T47D (cell line): ENCODE measurements at regions not wholly inside any gene's neighbourhood (a gene's known extent, or its start where the extent isn't known, plus 50 kb on each side); places are given as distances from the start of the nearest gene placed in this dataset.

Experiments
- DNase-seq, 2 experiments: peaks; one replicate each; pipeline versions ENCODE4 v3.0.0 to v3.0.0-alpha.2; 2011 to 2012; ENCODE audit warnings: low read depth in 1 of 2, low spot score in 1 of 2
- JUND ChIP-seq: IDR thresholded peaks from 2 replicates; pipeline ENCODE4 v1.6.1; 2012; ENCODE audit warnings: low read depth
- in situ Hi-C: cut with HindIII; loops from 2 replicates; pipeline ENCODE4 v1.10.0; 2016; ENCODE audit warnings: low sequenced_read_pairs, low pct_unique_long_range_greater_than_20kb

DNA sequence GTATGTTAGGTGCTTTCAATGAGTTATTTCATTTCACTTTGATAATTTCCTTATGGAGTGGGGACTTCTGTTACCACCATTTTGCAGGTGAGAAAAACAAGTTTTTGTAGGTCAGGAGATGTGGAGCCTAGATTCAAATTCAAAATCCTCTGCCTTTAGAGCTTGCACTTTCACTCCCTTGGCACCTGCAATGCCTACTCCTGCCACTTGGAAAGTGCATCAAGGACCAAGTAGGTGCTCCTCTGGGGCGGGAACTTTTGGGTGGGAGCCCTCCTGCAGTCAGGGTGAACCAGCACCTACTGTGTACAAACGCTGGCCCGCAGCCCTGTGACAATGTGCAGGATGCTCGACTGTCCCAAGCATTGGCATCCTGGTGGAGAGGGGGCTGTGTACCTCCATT lies 199.0 kb downstream of the EMX2 start:
- DNase-seq, result no peak
- in situ Hi-C loops, result no loop called here
- TF ChIP-seq JUND, result no peak

DNA sequence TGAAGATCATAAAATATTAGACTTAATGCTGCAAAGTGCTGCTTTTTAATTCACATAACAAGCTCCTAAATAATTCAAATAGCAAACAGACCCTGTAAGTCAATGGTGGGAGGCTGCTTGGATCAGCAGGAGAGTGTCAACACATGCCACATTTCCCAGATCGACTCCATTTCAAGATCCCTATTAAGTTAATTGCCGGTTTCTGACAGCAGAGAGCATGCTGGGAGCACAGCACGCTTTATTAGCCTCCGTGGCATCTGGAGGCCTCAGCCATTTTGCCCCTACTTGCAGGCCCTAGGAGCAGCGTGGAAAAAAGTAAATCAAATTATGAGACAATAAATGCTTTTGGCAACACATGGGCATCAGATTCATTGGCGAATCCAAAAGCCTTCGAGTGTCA lies 201.0 kb downstream of the EMX2 start:
- DNase-seq, result no peak
- no peak for TF ChIP-seq JUND

DNA sequence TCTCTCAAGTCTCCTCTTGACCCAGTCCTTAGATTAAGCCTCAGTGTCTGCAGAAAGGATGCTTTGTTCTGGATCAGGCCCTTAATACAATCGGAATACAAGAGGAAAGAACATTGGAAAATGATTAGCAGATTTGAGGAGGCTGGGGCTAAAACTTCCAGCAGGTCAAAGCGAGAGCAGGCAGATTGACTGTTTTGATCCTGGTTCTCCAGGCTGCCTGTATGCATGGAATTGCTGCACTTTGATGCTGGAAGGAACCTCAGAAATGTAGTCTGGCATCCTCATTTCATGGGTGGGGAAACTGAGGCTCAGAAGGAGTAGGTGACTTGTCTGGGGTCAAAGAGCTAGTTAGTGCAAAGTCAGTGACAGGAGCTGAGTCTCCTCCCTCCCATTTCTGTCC lies 202.8 kb downstream of the EMX2 start:
- TF ChIP-seq JUND, result no peak
- in situ Hi-C loops, result no loop called here
- no peak for DNase-seq

More for the DNA sequence above, 201.0 kb downstream of the EMX2 start:
- in situ Hi-C loops, result no loop called here

- no peak for DNase-seq
- no peak for TF ChIP-seq JUND
- in situ Hi-C loops, result no loop called here
These were observed 204.2 kb downstream of the EMX2 start for GRCh38 chr10:117746541-117747448.

- in situ Hi-C loops, result no loop called here
- DNase-seq, result no peak
- TF ChIP-seq JUND, result no peak
These were observed 205.1 kb downstream of the EMX2 start for GRCh38 chr10:117747636-117748035.

DNA sequence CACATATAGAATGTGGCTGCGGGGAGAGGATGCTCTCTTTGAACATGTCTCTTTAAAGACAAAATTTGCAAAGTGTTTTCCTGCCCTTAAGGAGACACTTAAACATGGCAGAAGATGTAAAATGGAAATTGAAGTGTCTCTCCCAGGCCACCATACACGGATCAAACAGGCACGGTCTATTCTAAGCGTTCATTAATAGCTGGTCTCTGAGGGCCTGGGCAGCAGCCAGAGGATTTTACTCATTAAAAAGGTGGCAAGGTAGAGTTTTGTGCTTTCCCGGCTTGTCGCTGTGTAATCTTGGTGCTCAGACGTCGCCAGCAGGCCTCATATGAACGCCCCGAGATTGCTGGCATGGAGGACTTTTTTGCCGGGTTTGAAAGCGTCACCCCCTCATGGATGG lies 205.5 kb downstream of the EMX2 start:
- no peak for DNase-seq
- in situ Hi-C loops, result no loop called here
- TF ChIP-seq JUND, result no peak

- TF ChIP-seq JUND, result no peak
- in situ Hi-C loops, result no loop called here
- DNase-seq, result no peak
These were observed 208.1 kb downstream of the EMX2 start for GRCh38 chr10:117750616-117751015.

- no peak for TF ChIP-seq JUND
- no peak for DNase-seq
- in situ Hi-C loops, result no loop called here
These were observed 208.7 kb downstream of the EMX2 start for GRCh38 chr10:117751259-117751658.

- no peak for DNase-seq
- no peak for TF ChIP-seq JUND
- in situ Hi-C loops, result no loop called here
These were observed 209.6 kb downstream of the EMX2 start for GRCh38 chr10:117752103-117752502.

DNA sequence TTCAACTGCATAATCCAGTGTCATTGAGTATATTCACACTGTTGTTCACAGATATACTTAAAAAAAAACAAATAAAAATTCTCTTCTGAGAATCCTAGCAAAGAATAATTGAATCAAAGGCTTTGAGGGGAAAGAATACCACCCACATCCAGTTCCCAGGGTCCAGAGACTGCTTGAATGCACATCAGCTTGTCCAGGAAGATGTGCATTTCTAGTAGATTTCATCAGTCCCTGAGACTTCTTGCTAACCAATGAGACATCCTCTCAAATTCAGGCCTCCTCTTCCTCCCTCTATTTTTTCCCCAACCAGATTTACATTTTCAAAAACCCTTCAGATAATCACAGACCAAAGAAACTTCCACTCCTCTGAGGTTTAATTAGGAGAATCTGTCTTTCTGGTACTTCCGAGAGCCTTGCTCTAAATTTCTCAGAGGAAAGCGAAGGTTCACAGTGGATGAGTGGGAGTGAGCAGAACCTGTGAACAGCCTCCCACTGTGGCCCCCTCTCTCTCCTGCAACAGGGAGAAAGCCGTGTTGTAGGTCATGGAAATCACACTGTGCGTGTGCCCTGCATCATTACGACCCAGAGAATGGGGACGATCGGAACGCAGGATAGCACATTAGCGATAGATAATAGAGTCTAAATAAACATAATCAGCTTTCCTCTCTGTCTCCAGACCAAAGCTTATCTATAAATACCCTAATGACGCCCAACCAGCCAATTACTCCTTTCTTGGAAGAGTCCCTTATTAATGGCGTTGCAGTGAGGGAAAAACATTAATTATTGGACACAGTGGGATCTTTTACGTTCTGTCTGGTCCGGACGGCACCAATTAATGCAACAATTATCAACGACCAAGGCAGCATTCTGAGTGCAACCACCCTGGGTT lies 212.5 kb downstream of the EMX2 start:
- no peak for DNase-seq
- no peak for TF ChIP-seq JUND
- in situ Hi-C loops, result no loop called here

DNA sequence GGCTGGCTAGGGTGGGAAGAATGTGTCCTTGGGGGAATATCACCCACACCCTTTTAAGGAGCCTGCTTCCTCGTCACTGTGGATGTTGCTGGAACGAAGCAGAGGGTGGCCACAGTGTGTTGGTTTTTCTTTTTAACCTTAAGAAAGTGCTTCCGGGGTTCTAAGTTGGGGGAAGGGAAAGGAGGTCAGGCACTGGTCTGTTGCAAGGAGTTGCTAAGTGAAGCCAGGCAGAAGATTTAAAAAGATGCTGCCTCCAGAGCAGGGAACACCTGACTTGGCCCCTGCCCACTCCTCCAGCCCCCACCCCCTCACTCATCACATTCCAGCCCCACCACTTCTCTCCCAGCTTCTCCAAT lies 213.1 kb downstream of the EMX2 start:
- in situ Hi-C loops, result no loop called here
- DNase-seq, result no peak
- no peak for TF ChIP-seq JUND

DNA sequence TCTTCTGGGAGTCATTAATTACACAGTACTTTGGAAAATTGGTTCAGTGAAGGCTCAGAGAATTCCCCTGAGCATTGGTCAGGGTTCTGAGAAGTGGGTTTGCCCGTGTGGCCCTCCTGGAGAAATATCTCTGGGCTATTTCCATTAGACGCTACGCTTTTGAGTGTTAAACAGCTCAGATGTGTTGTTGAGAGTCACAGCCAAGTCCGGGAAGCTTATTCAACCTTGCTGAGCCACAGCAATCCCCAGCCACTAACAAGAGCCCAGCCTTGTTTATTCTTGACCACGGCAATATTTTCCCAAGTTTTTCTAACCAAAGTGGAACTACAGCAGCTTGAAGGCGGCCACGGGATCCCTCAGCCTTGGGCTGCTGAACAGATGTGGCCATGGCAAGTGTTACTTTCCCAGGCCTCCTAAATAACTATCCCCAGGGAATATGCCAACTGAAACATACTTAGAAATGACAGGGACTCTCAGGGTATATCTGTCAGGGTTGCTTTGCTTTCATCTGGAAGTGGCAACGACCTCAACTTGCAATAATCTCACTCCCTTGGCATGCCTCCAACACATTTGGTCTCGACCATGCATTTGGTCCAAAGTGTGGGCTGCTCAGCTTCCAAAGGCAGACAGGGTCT lies 214.7 kb downstream of the EMX2 start:
- no peak for DNase-seq
- in situ Hi-C loops, result no loop called here

DNA sequence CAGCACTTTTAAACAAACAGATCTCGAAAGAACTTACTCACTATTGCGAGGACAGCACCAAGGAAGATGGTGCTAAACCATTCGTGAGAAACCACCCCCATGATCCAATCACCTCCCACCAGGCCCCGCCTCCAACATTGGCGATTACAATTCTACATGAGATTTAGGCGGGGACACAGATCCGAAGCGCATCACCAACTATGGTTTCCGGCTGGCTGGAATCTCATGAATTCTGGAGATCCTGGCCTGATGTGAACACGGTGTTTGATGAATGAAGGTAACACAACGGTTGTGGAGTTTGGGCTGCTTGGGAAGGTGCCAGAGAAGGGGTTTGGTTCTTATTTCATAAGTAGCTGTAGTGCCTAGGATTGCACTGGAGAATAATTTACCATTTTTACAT lies 216.7 kb downstream of the EMX2 start:
- in situ Hi-C loops, result no loop called here

More for the DNA sequence above, 214.7 kb downstream of the EMX2 start:
- TF ChIP-seq JUND, result no peak

More for the DNA sequence above, 216.7 kb downstream of the EMX2 start:
- no peak for DNase-seq
- TF ChIP-seq JUND, result no peak
